Upper lobe of right lung (tissue), 1 donor: ENCODE measurements at regions not wholly inside any gene's neighbourhood (a gene's known extent, or its start where the extent isn't known, plus 50 kb on each side); places are given as distances from the start of the nearest gene placed in this dataset.
"Not testable (repeated sequence)": the region's sequence is repeated elsewhere in the genome, so short reads cannot be mapped to it uniquely, and the experiment has no call there.

ENCODE experiments used
- ATAC-seq: fragments of 200-7000 bp; cut with Tn5 transposase; one replicate; pipeline ENCODE4 v1.9.1; 2020; ENCODE audit warnings: mild to moderate bottlenecking, moderate library complexity
- DNase-seq: peaks from one replicate; pipeline ENCODE4 v3.0.0-alpha.2; 2020
- H3K27ac ChIP-seq: fragments of 200-600 bp; one replicate; pipeline ENCODE4 v1.8.0; 2022
- H3K27me3 ChIP-seq: fragments of 200-600 bp; one replicate; pipeline ENCODE4 v1.8.0; 2022; ENCODE audit warnings: mild to moderate bottlenecking
- H3K36me3 ChIP-seq: fragments of 200-600 bp; one replicate; pipeline ENCODE4 v1.8.0; 2022
- H3K4me1 ChIP-seq: fragments of 200-600 bp; one replicate; pipeline ENCODE4 v1.8.0; 2022
- H3K4me3 ChIP-seq: fragments of 200-600 bp; one replicate; pipeline ENCODE4 v1.8.0; 2022; ENCODE audit warnings: mild to moderate bottlenecking
- H3K9me3 ChIP-seq: fragments of 200-600 bp; one replicate; pipeline ENCODE4 v1.8.0; 2022
- intact Hi-C: fragments of 100-400 bp; cut with DNase I; formaldehyde crosslinking; loops from one replicate; pipeline ENCODE4 v1.11.0; 2022
- TF ChIP-seq, protein P1 (sequence below): fragments of 200-600 bp; IDR thresholded peaks from one replicate; pipeline ENCODE4 v1.8.0; 2022; ENCODE audit warnings: antibody characterized with exemption
- donor health status: DM: no; HTN: yes; CAD: no; lungs with severe emphysema.

DNA sequence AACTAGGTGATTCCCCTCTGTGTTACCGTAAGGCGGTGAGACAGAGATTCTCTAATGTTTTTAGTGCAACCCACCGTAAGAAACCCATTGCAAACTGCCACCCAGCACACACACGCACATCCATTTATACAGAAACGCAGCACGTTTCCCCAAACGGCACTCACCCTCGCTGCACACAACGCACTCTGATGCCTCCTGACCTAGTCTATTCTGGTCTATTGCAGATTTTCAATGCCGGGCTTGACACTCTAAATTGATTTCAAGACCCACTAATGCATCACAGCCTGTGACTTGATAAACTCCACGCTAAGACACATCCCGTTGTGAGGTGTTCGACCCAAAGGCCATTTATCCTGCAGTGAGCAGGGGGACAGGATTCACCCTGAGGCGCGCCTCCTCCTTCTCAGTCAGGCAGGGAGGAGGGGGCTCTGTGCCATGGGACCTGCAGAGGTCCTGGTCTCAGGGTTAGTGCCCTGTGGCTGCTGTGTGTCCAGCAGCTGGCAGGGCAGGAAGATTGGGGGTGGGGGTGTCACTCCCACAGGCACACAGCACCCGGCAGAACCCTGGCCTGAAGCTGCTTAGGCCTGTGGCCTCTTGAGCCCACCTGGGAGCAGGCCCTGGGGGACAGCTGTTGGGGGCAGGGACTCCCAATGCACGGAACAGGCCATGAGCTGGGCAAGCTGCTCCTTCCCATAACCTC is 335.6 kb downstream of the PREX1 start:
- no peak for DNase-seq
- H3K27me3 ChIP-seq: peaks cover 15% of the 10 kb centered on the region
- no peaks in the 10 kb centered on the region for H3K9me3 ChIP-seq
- no peaks in the 10 kb centered on the region for H3K36me3 ChIP-seq
- H3K4me1 ChIP-seq: no peaks in the 10 kb centered on the region
- TF ChIP-seq, protein P1, sequence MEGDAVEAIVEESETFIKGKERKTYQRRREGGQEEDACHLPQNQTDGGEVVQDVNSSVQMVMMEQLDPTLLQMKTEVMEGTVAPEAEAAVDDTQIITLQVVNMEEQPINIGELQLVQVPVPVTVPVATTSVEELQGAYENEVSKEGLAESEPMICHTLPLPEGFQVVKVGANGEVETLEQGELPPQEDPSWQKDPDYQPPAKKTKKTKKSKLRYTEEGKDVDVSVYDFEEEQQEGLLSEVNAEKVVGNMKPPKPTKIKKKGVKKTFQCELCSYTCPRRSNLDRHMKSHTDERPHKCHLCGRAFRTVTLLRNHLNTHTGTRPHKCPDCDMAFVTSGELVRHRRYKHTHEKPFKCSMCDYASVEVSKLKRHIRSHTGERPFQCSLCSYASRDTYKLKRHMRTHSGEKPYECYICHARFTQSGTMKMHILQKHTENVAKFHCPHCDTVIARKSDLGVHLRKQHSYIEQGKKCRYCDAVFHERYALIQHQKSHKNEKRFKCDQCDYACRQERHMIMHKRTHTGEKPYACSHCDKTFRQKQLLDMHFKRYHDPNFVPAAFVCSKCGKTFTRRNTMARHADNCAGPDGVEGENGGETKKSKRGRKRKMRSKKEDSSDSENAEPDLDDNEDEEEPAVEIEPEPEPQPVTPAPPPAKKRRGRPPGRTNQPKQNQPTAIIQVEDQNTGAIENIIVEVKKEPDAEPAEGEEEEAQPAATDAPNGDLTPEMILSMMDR: no peak
- intact Hi-C loops: no loop called here
- H3K27ac ChIP-seq: no peak overlapping the region
- no peak overlapping the region for H3K4me3 ChIP-seq
- no peak for ATAC-seq

DNA sequence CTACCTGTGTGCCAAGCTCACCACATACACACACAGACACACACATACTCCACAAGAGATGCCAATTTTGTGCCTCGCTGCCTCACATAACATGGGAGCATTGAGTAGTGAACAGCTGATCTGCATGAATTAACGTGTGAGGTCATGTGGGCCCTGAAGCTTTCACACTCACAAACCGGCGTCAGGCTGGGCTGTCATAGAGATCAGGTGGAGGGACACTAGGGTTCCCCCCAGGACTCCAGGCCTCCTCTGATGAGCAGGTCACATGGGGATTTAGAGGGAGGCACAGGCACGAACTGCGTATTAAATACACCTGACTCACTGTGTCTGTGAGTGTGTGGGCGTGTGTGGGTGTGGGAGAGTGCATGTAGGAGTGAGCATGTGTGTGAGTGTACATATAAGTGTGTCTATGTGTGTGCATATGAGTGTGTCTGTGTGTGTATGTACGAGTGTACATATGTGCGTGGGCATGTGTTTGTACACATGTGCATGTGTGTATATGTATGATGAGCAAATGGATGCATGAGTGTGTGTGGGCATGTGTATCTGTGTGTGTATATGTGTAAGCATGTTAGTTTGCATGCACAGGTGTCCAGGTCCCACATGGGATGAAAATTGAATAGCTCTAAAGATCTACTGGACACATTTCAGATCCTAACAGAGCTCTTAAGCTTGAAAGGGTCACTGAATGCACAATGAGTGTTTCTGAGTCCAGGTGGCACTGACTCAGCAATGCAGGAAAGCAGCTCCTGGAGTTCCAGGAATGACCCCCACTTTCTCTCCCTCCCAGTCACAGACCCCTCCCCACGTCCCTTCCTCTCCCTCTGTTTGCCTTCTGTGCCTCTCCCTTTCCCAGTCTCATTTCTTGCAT is 336.6 kb downstream of the PREX1 start:
- H3K4me3 ChIP-seq: no peak overlapping the region
- no peaks in the 10 kb centered on the region for H3K9me3 ChIP-seq
- H3K36me3 ChIP-seq: no peaks in the 10 kb centered on the region
- no peak for ATAC-seq
- TF ChIP-seq, protein P1: no peak
- no peak for DNase-seq
- intact Hi-C loops: no loop called here
- no peak overlapping the region for H3K27ac ChIP-seq
- no peaks in the 10 kb centered on the region for H3K4me1 ChIP-seq
- H3K27me3 ChIP-seq: peaks cover 15% of the 10 kb centered on the region

DNA sequence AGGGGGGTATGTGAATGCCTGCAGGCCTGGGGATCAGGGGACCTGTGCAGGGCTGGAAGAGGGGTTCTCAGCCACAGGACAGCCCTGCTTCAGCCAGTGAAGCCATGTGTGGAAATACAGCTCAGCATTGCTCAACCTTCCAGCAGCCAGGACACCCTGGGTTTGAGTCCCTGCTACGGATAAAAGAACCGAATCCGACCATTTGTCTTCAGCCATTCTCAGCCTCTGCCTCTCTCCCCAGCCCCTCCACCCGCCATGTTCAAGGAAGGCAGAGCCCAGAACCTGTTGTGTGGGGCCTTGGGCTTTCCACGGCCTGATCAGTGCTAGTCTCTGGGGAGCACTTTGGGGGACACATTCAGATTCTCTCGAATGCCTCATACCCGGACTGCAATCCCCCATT is 337.5 kb downstream of the PREX1 start:
- H3K27ac ChIP-seq, H3K36me3 ChIP-seq, H3K4me3 ChIP-seq, H3K4me1 ChIP-seq, intact Hi-C loops, ATAC-seq, H3K9me3 ChIP-seq, DNase-seq: not testable (repeated sequence)
- H3K27me3 ChIP-seq: peaks cover 15% of the 10 kb centered on the region

DNA sequence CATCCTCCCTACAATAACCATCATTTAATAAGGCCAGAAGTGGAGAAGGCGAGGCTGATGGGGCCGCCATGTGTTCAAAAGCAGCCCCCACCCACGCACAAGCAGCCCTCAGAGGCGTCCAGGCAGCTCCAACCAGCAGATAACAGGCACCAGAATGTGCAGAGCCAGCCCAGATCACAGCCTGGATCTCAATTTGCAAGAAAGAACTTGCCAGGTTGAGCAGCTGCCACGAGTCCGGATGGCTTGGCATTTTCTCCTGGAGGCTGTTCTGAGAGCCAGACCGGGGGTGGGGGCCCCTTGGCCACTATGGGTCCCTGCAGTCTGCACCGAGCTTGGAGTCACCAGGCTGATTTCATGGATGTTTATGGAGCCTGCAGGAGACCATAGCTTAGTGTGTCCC is 338.1 kb downstream of the PREX1 start:
- no peaks in the 10 kb centered on the region for H3K9me3 ChIP-seq
- TF ChIP-seq, protein P1: no peak
- H3K4me1 ChIP-seq: no peaks in the 10 kb centered on the region
- H3K27ac ChIP-seq: no peak overlapping the region
- H3K4me3 ChIP-seq: no peak overlapping the region
- peaks cover 15% of the 10 kb centered on the region for H3K27me3 ChIP-seq
- DNase-seq (no peak), ATAC-seq (no peak)
- no peaks in the 10 kb centered on the region for H3K36me3 ChIP-seq
- intact Hi-C loops: no loop called here

DNA sequence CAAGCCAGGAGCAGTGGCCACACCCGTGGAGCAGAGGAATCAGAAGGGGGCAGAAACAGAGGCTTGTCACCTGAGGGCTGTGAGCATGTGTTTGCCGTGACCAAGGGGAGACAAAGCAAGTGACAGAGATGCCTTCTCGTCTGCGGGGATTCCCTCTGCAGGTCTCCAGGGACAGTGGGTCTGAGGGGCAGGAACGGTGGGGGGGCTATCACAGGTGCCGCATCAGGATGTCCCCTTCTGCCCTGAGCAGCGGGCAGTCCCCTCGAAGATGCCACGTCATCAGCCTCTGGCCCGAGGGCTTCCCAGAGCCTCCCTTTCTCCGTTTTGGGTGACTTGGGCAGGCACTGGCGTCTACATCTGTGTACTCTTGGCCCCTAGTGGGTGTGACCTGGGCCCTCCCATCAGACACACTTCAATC is 338.7 kb downstream of the PREX1 start:
- no peaks in the 10 kb centered on the region for H3K36me3 ChIP-seq
- peaks cover 15% of the 10 kb centered on the region for H3K27me3 ChIP-seq
- TF ChIP-seq, protein P1: no peak
- ATAC-seq (no peak), DNase-seq (no peak)
- H3K27ac ChIP-seq: no peak overlapping the region
- H3K4me3 ChIP-seq: no peak overlapping the region
- H3K9me3 ChIP-seq: no peaks in the 10 kb centered on the region
- H3K4me1 ChIP-seq: no peaks in the 10 kb centered on the region
- intact Hi-C loops: no loop called here

DNA sequence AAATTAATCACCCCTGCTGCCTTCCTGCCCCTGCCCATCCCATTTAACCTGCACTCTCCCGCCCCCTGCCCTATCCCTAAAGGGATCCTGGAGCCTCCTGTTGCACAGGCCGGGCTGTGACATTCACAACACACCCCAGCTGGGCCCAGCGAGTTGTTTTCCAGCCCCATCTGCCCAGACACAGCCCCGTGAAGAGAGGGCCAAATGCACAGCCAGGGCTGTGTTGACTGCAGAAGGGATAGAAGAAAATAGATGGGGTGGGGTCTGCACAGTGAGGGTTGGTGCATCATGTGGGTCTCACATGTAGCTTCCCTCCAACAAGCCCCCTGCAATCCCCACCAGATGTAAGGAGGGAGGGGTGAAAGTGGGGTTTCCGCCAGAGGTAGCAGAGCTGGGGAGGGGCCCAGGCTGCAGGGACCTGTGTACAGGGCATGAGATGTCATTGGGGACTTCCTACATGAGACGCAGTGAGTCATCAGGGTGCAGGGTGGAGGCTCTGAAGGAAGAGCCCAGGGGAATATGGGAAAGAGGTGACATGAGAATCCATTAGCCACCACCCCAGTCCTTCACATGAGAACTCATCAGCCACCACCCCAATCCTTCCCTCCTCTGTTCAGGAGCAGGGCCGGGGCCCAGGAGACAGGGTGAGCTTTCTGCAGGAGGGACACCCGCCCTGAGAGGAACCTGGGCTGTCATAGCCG is 339.3 kb downstream of the PREX1 start:
- intact Hi-C loops, H3K4me1 ChIP-seq, H3K27me3 ChIP-seq, H3K4me3 ChIP-seq, DNase-seq, H3K36me3 ChIP-seq, H3K27ac ChIP-seq, H3K9me3 ChIP-seq, ATAC-seq: not testable (repeated sequence)
